ENCODE measurements at regions not wholly inside any gene's neighbourhood (a gene's known extent, or its start where the extent isn't known, plus 50 kb on each side); places are given as distances from the start of the nearest gene placed in this dataset.
A peak's percentile ranks its signal among the peaks of the same experiment; 100 is the strongest.

GRCh38 chr2:37809931-37810570, 115.0 kb upstream of the RMDN2 start:
- DNase-seq: no peak

- no peak for DNase-seq
Measured at GRCh38 chr2:37812414-37812813, 112.7 kb upstream of the RMDN2 start.

- DNase-seq: no peak
Measured at GRCh38 chr2:37812941-37813730, 112.0 kb upstream of the RMDN2 start.

GRCh38 chr2:37816036-37816435, 109.1 kb upstream of the RMDN2 start:
- no peak for DNase-seq

GRCh38 chr2:37816686-37817085, 108.4 kb upstream of the RMDN2 start:
- DNase-seq: no peak

- DNase-seq: no peak
Measured at GRCh38 chr2:37819186-37819585, 105.9 kb upstream of the RMDN2 start.

GRCh38 chr2:37820471-37820986, 104.6 kb upstream of the RMDN2 start:
- no peak for DNase-seq

GRCh38 chr2:37825586-37825985, 99.5 kb upstream of the RMDN2 start:
- DNase-seq: no peak

GRCh38 chr2:37826611-37827010, 98.5 kb upstream of the RMDN2 start:
- no peak for DNase-seq

GRCh38 chr2:37827455-37827854, 97.6 kb upstream of the RMDN2 start:
- no peak for DNase-seq

- no peak for DNase-seq
Measured at GRCh38 chr2:37827911-37828511, 97.1 kb upstream of the RMDN2 start.

GRCh38 chr2:37829202-37829601, 95.9 kb upstream of the RMDN2 start:
- DNase-seq: no peak

GRCh38 chr2:37829616-37830395, 95.3 kb upstream of the RMDN2 start:
- peak; percentile 3 for DNase-seq

GRCh38 chr2:37830636-37831035, 94.5 kb upstream of the RMDN2 start:
- no peak for DNase-seq

GRCh38 chr2:37831081-37831780, 93.9 kb upstream of the RMDN2 start:
- DNase-seq: peak; percentile 2

- DNase-seq: peak; percentile 56
Measured at GRCh38 chr2:37832590-37833197, 92.4 kb upstream of the RMDN2 start.

- DNase-seq: no peak
Measured at GRCh38 chr2:37833423-37833822, 91.7 kb upstream of the RMDN2 start.

GRCh38 chr2:37836270-37836669, 88.8 kb upstream of the RMDN2 start:
- no peak for DNase-seq

- DNase-seq: no peak
Measured at GRCh38 chr2:37836711-37837110, 88.4 kb upstream of the RMDN2 start.

GRCh38 chr2:37837628-37838328, 87.3 kb upstream of the RMDN2 start:
- no peak for DNase-seq

GRCh38 chr2:37838541-37839167, 86.4 kb upstream of the RMDN2 start:
- DNase-seq: no peak

All from NCI-H1092 treated with DMSO at 0.1 percent for 48 hours (cell line).